ENCODE measurements at regions not wholly inside any gene's neighbourhood (a gene's known extent, or its start where the extent isn't known, plus 50 kb on each side); places are given as distances from the start of the nearest gene placed in this dataset.

- H3K9ac ChIP-seq (ENCODE audit: low read length): no peak overlapping the region
- H3K4me3 ChIP-seq (ENCODE audit: low read length): no peak overlapping the region
- H3K79me2 ChIP-seq (replicated peaks; ENCODE audit: insufficient read depth, low read length): no peaks in the 10 kb centered on the region
- no peaks in the 10 kb centered on the region for H3K9me3 ChIP-seq (ENCODE audit: low read length)
- TF ChIP-seq TAF1 (IDR thresholded peaks at IDR 0.05; ENCODE audit: low read depth): no peak
- TF ChIP-seq RAD21 (conservative IDR thresholded peaks at IDR 0.05): no peak
- TF ChIP-seq, protein P1, sequence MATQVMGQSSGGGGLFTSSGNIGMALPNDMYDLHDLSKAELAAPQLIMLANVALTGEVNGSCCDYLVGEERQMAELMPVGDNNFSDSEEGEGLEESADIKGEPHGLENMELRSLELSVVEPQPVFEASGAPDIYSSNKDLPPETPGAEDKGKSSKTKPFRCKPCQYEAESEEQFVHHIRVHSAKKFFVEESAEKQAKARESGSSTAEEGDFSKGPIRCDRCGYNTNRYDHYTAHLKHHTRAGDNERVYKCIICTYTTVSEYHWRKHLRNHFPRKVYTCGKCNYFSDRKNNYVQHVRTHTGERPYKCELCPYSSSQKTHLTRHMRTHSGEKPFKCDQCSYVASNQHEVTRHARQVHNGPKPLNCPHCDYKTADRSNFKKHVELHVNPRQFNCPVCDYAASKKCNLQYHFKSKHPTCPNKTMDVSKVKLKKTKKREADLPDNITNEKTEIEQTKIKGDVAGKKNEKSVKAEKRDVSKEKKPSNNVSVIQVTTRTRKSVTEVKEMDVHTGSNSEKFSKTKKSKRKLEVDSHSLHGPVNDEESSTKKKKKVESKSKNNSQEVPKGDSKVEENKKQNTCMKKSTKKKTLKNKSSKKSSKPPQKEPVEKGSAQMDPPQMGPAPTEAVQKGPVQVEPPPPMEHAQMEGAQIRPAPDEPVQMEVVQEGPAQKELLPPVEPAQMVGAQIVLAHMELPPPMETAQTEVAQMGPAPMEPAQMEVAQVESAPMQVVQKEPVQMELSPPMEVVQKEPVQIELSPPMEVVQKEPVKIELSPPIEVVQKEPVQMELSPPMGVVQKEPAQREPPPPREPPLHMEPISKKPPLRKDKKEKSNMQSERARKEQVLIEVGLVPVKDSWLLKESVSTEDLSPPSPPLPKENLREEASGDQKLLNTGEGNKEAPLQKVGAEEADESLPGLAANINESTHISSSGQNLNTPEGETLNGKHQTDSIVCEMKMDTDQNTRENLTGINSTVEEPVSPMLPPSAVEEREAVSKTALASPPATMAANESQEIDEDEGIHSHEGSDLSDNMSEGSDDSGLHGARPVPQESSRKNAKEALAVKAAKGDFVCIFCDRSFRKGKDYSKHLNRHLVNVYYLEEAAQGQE (IDR thresholded peaks at IDR 0.05; ENCODE audit: borderline replicate concordance): no peak
- no peak for TF ChIP-seq CTCF (IDR thresholded peaks at IDR 0.05; ENCODE audit: poor library complexity, severe bottlenecking)
- no peaks in the 10 kb centered on the region for H4K20me1 ChIP-seq (ENCODE audit: insufficient read depth)
- no peaks in the 10 kb centered on the region for H3K27me3 ChIP-seq (ENCODE audit: insufficient read depth, low read depth, low read length)
- no peaks in the 10 kb centered on the region for H3K36me3 ChIP-seq (ENCODE audit: insufficient read depth, low read length)
- H3K9me2 ChIP-seq (ENCODE audit: insufficient read depth, low read length): no peaks in the 10 kb centered on the region
- no peak overlapping the region for H3K4me2 ChIP-seq (ENCODE audit: low read length)
- H2AFZ ChIP-seq (ENCODE audit: low read depth, low read length): no peak overlapping the region
- no peak overlapping the region for H3K27ac ChIP-seq (ENCODE audit: low read length)
- no peaks in the 10 kb centered on the region for H3F3A ChIP-seq (ENCODE audit: insufficient read depth, low read length, poor library complexity, severe bottlenecking)
Observed at GRCh38 chr7:35581605-35582210, 113.2 kb downstream of the HERPUD2 start.

- no peak for TF ChIP-seq SMC3 (conservative IDR thresholded peaks at IDR 0.05; ENCODE audit: poor library complexity)
- no peak for TF ChIP-seq EZH2 (IDR thresholded peaks at IDR 0.05; ENCODE audit: borderline replicate concordance, insufficient read depth, low read length, poor library complexity, severe bottlenecking)
- no peak for TF ChIP-seq RAD21 (conservative IDR thresholded peaks at IDR 0.05)
- no peak for TF ChIP-seq TAF1 (IDR thresholded peaks at IDR 0.05; ENCODE audit: low read depth)
- TF ChIP-seq CTCF (IDR thresholded peaks at IDR 0.05; ENCODE audit: poor library complexity, severe bottlenecking): no peak
- TF ChIP-seq, protein P1 (IDR thresholded peaks at IDR 0.05; ENCODE audit: borderline replicate concordance): no peak
- H3K27ac ChIP-seq (ENCODE audit: low read length): no peak overlapping the region
- no peak overlapping the region for H3K4me3 ChIP-seq (ENCODE audit: low read length)
- no peaks in the 10 kb centered on the region for H4K20me1 ChIP-seq (ENCODE audit: insufficient read depth)
- H3K79me2 ChIP-seq (replicated peaks; ENCODE audit: insufficient read depth, low read length): no peaks in the 10 kb centered on the region
- H3F3A ChIP-seq (ENCODE audit: insufficient read depth, low read length, poor library complexity, severe bottlenecking): no peaks in the 10 kb centered on the region
- H3K36me3 ChIP-seq (ENCODE audit: insufficient read depth, low read length): no peaks in the 10 kb centered on the region
- H3K27me3 ChIP-seq (ENCODE audit: insufficient read depth, low read depth, low read length): no peaks in the 10 kb centered on the region
- H3K9ac ChIP-seq (ENCODE audit: low read length): no peak overlapping the region
- no peaks in the 10 kb centered on the region for H3K9me2 ChIP-seq (ENCODE audit: insufficient read depth, low read length)
- no peak overlapping the region for H2AFZ ChIP-seq (ENCODE audit: low read depth, low read length)
- H3K9me3 ChIP-seq (ENCODE audit: low read length): no peaks in the 10 kb centered on the region
- no peak overlapping the region for H3K4me2 ChIP-seq (ENCODE audit: low read length)
Observed at GRCh38 chr7:35576031-35576573, 118.8 kb downstream of the HERPUD2 start.
